GM12878 (cell line): ENCODE measurements at regions not wholly inside any gene's neighbourhood (a gene's known extent, or its start where the extent isn't known, plus 50 kb on each side); places are given as distances from the start of the nearest gene placed in this dataset.

Source experiments
- CBX5 ChIP-seq: sonication (generic); IDR thresholded peaks from 2 replicates; pipeline ENCODE4 v1.6.1; 2016; ENCODE audit warnings: low read depth, moderate library complexity, mild to moderate bottlenecking, inconsistent platforms
- CHD2 ChIP-seq: IDR thresholded peaks from 2 replicates; pipeline ENCODE4 v1.6.1; 2011; ENCODE audit warnings: low read depth, low read length, improper control_type of control experiment, borderline replicate concordance
- CREB1 ChIP-seq: IDR thresholded peaks from 2 replicates; pipeline ENCODE4 v1.6.1; 2012; ENCODE audit warnings: low read depth, mild to moderate bottlenecking, inconsistent platforms
- CREM ChIP-seq: IDR thresholded peaks from 2 replicates; pipeline ENCODE4 v1.6.1; 2014; ENCODE audit warnings: antibody characterized with exemption, low read depth
- CTCF ChIP-seq, 3 experiments: IDR thresholded peaks in 2 of 3; conservative IDR thresholded peaks in 1 of 3; 2 replicates each; pipeline ENCODE4 v1.5.1; 2011; ENCODE audit warnings: low read depth in 3 of 3, low read length in 3 of 3, mild to moderate bottlenecking in 3 of 3, control low read depth in 2 of 3, moderate library complexity in 2 of 3, inconsistent platforms in 1 of 3, mixed read lengths in 1 of 3; ENCODE audit not compliant: control insufficient read depth in 2 of 3, insufficient read depth in 1 of 3; ENCODE audit errors: extremely low read depth in 1 of 3
- EP300 ChIP-seq, 2 experiments: fragments of 150-350 bp in 1 of 2; IDR thresholded peaks; 2 replicates each; pipeline ENCODE4 v1.6.1; 2011 to 2012; ENCODE audit warnings: low read depth in 2 of 2, low read length in 2 of 2, borderline replicate concordance in 1 of 2, improper control_type of control experiment in 1 of 2, inconsistent platforms in 1 of 2; ENCODE audit not compliant: control insufficient read depth in 1 of 2
- IRF5 ChIP-seq: fragments of 450-650 bp; IDR thresholded peaks from 2 replicates; pipeline ENCODE4 v1.6.1; 2017; ENCODE audit warnings: borderline replicate concordance
- NBN ChIP-seq: fragments of 450-650 bp; IDR thresholded peaks from 2 replicates; pipeline ENCODE4 v1.6.1; 2016
- POLR2A ChIP-seq: IDR thresholded peaks from 2 replicates; pipeline ENCODE4 v1.6.1; 2011; ENCODE audit warnings: low read depth, mild to moderate bottlenecking, low read length

- no peak for TF ChIP-seq CHD2
- TF ChIP-seq POLR2A = no peak
- TF ChIP-seq NBN = no peak
- TF ChIP-seq CBX5 = no peak
- TF ChIP-seq CTCF (IDR thresholded peaks at IDR 0.05 in 2 of 3, conservative IDR thresholded peaks at IDR 0.05 in 1 of 3; ENCODE audit: control insufficient read depth in 2 of 3, extremely low read depth in 1 of 3, insufficient read depth in 1 of 3, low read depth in 3 of 3, low read length in 3 of 3) = no peak
- TF ChIP-seq CREB1 = no peak
- no peak for TF ChIP-seq IRF5
- TF ChIP-seq CREM = no peak
- no peak for TF ChIP-seq EP300 (IDR thresholded peaks at IDR 0.05; ENCODE audit: borderline replicate concordance in 1 of 2, control insufficient read depth in 1 of 2, low read depth in 2 of 2, low read length in 2 of 2)
These were observed 1222.3 kb upstream of the SLC10A2 start for GRCh38 chr13:104288496-104288895.
